GM21390 (cell line): ENCODE measurements at regions not wholly inside any gene's neighbourhood (a gene's known extent, or its start where the extent isn't known, plus 50 kb on each side); places are given as distances from the start of the nearest gene placed in this dataset.

Experiments used
- ATAC-seq: cut with Tn5 transposase; IDR thresholded peaks from one replicate; pipeline ENCODE4 v1.9.1; 2021; ENCODE audit not compliant: unreplicated experiment

- no peak for ATAC-seq
Observed at GRCh38 chr9:86836266-86836665, 111.0 kb downstream of the GAS1 start.

- no peak for ATAC-seq
Observed at GRCh38 chr9:86830356-86830755, 117.0 kb downstream of the GAS1 start.

GRCh38 chr9:86829496-86830046 lies 117.7 kb downstream of the GAS1 start:
- ATAC-seq = no peak

- no peak for ATAC-seq
Observed at GRCh38 chr9:86828631-86829030, 118.7 kb downstream of the GAS1 start.

GRCh38 chr9:86827893-86828292 lies 119.4 kb downstream of the GAS1 start:
- no peak for ATAC-seq

- ATAC-seq = no peak
Observed at GRCh38 chr9:86825299-86825698, 122.0 kb downstream of the GAS1 start.

- no peak for ATAC-seq
Observed at GRCh38 chr9:86822006-86822801, 125.1 kb downstream of the GAS1 start.

- ATAC-seq = no peak
Observed at GRCh38 chr9:86821006-86821845, 126.1 kb downstream of the GAS1 start.

- no peak for ATAC-seq
Observed at GRCh38 chr9:86819552-86819951, 127.8 kb downstream of the GAS1 start.

- no peak for ATAC-seq
Observed at GRCh38 chr9:86818636-86819035, 128.7 kb downstream of the GAS1 start.

GRCh38 chr9:86816868-86817267 lies 130.4 kb downstream of the GAS1 start:
- no peak for ATAC-seq

- ATAC-seq = no peak
Observed at GRCh38 chr9:86816366-86816765, 130.9 kb downstream of the GAS1 start.

- no peak for ATAC-seq
Observed at GRCh38 chr9:86812616-86813015, 134.7 kb downstream of the GAS1 start.

- ATAC-seq = no peak
Observed at GRCh38 chr9:86809759-86810367, 137.4 kb downstream of the GAS1 start.

GRCh38 chr9:86809151-86809550 lies 138.2 kb downstream of the GAS1 start:
- ATAC-seq = no peak

GRCh38 chr9:86807367-86807976 lies 139.8 kb downstream of the GAS1 start:
- ATAC-seq = no peak

- ATAC-seq = no peak
Observed at GRCh38 chr9:86804011-86804410, 143.3 kb downstream of the GAS1 start.

GRCh38 chr9:86802900-86803673 lies 144.2 kb downstream of the GAS1 start:
- no peak for ATAC-seq

GRCh38 chr9:86801246-86801645 lies 146.1 kb downstream of the GAS1 start:
- no peak for ATAC-seq

- ATAC-seq = no peak
Observed at GRCh38 chr9:86800681-86801080, 146.6 kb downstream of the GAS1 start.
